GM12872 (cell line): ENCODE measurements at regions not wholly inside any gene's neighbourhood (a gene's known extent, or its start where the extent isn't known, plus 50 kb on each side); places are given as distances from the start of the nearest gene placed in this dataset.
A peak's percentile ranks its signal among the peaks of the same experiment; 100 is the strongest.

ENCODE experiments used
- CTCF ChIP-seq: IDR thresholded peaks from 3 replicates; pipeline ENCODE4 v1.5.1; 2011; ENCODE audit warnings: low read depth, mild to moderate bottlenecking, low read length, moderate library complexity; ENCODE audit not compliant: insufficient read depth

DNA sequence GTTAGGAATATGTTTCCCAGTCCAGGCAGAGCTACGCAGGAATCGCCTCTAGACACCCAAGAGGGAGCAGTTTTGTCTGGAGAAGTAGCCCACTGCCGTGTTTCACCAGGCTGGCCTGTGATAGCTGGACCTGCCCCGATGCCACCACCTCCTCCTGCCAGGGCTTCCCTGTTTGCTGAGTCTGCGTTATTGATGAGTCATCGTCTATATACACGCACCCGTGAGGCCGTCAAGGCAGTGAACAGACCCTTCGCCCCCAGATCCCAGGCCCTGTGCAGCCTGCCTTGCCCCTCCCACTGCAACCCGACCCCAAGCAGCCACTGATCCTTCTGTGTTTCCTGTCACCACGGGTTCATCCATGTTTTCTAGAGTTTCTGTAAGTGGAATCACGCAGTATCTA, 141.9 kb downstream of the IGLL1 start:
- TF ChIP-seq CTCF, result no peak

DNA sequence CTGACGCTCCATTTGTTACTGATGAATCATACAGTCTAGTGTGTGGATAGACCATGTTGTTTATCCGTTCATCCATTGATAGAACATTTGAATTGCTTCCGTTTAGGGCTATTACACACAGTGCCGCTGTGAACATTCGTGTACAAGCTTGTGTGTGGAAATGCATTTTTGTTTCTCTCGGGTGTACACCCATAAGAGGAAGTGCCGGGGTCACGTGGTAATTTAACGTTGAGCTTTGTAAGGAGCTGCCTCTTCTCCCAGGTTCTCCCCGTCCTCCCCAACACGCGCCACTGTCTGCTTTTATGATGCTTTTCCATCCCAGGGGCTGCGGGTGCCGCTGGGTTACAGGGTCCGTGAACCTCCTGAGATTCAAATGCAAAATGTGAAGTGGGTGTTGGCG, 142.3 kb downstream of the IGLL1 start:
- TF ChIP-seq CTCF, result no peak

DNA sequence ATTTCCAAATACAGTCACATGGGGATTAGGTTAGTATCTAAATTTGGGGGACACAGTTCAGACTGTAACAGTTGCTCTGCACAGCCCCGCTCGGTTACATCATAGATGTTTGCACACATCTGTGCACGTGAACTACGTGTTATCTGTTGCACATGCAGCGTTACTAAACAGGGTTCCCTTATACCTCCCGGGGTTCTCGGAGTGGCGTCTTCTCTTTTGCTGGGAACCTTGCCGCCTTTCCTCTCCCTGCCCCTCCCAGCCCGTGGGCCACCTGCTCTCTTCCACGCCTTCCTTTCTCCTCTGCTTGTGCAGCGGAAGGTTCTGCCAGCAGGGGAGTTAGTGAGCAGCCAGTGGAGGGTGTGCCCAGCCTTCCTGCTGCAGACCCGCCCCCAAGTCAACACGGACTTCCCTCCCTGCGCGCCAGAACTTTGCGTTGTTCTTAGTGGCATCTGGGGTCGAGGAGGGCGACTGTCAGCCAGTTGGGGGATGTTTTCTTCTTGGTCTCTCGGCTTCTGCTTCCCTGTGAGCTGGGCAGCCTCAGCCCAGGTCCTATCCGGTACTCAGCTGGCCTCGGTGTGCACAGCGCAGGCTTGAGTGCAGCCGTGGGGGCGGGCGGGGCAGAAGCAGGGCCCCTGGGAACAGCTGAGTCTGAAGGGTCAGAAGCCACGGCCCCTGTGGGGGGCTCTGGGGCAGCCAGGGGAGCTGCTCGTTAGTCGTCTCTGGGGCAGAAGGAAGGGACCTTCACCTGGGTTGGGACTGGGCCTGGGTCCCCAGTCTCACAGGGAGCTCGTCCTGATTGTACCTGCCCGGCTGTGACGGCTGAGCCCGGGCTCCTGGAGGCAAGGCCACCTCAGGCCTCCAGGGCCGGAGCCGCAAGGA, 146.7 kb downstream of the IGLL1 start:
- TF ChIP-seq CTCF, result peak; percentile 53; the same call in 2 of the 3 replicates

DNA sequence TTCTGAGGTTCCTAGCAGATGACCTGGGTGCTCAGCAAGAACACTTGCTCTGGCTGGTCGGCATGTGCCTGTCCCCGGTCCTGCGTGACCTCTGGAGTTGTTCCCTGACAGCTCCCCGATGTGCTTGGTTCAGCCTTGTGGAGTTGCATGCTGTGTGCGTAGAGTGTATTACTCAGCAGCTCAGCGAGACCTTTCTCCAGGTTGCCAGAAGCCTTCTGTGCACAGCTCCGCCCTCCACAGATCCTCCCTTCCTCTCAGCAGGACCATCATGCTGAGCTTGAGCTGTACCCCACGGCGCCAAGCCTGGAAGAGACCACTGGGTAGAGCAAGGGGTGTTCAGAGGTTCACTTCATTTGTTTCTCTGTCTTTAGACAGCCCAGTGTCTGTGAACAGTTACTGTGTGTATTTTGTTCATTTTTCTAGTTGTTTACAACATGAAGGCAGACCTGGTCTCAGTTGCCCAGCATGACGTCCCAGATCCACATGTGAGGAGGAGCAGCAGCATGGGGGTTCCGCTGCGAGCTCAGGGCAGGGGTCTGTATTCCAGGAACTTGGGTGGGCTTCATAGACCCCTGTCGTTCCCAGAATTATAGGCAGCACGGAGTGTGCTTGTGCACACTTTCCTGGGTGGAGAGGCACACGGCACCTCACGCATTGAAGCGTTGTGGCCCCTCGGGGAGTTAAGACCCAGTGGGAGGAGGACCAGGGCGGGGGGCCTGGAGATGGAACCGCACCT, 148.6 kb downstream of the IGLL1 start:
- no peak for TF ChIP-seq CTCF

DNA sequence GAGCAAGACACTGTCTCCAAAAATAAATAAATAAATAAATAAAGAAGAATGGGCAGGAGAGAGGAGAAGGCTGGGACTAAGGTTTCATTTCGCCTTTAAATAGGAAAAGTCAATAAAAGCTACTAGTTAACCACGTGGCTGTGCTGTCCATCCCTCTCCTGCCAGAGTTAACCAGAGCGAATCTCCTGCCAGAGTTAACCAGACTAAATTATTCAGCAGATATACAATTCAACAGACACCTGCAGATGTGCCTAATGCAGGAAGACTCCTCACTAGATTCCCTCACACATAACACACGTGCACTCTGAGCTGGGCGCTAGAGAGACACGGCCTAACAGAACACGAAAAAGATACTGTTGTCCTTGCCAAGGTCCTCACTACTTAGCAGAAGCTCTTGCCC, 156.1 kb downstream of the IGLL1 start:
- no peak for TF ChIP-seq CTCF

DNA sequence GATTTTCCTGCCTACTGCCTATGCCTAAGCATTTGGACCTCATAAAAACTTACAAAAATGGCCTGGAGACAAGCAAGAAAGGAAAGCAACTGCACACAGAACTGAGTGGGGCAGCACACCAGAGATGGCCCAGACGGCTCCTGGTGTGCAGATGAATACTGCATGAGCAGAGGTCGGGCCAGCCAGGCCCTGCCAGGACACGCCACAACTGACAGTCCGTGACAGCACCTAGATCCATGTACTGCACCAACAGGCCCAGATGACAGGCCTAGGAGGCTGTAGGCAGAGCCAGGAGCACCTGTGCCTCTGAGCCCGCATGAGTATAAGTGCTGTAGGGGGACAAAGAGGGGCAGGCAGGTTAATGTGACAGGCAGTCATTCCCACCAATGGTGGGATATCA, 160.2 kb downstream of the IGLL1 start:
- no peak for TF ChIP-seq CTCF

- no peak for TF ChIP-seq CTCF
Measured at GRCh38 chr22:23419171-23419570, 160.9 kb downstream of the IGLL1 start.
